Right lobe of liver (tissue), 4 donors: ENCODE measurements at regions not wholly inside any gene's neighbourhood (a gene's known extent, or its start where the extent isn't known, plus 50 kb on each side); places are given as distances from the start of the nearest gene placed in this dataset.

Source experiments
- CTCF ChIP-seq, 4 donors: fragments of 200-600 bp in 3 of 4; fragments of 450-650 bp in 1 of 4; IDR thresholded peaks; one replicate each; pipeline versions ENCODE4 v1.5.1 to v1.8.0; 2016 to 2022; ENCODE audit warnings: antibody characterized with exemption in 4 of 4, mild to moderate bottlenecking in 2 of 4
- POLR2A ChIP-seq: fragments of 450-650 bp; IDR thresholded peaks from one replicate; pipeline ENCODE4 v1.6.1; 2017; ENCODE audit warnings: antibody characterized with exemption, mild to moderate bottlenecking
- donor health status: DM: no; HTN: no; CAD: no.
- donor health status: DM: no; HTN: no; CAD: no.
- donor health status: DM: no; HTN: yes; CAD: no.

- TF ChIP-seq POLR2A (no peak), CTCF (IDR thresholded peaks at IDR 0.05) (no peak)
Measured at GRCh38 chr4:163808011-163808410, 313.5 kb downstream of the TMA16 start.
